ENCODE measurements at regions not wholly inside any gene's neighbourhood (a gene's known extent, or its start where the extent isn't known, plus 50 kb on each side); places are given as distances from the start of the nearest gene placed in this dataset.

- no peak for TF ChIP-seq EZH2 (IDR thresholded peaks at IDR 0.05; ENCODE audit: low read depth, unreplicated experiment)
- TF ChIP-seq CTCF (conservative IDR thresholded peaks at IDR 0.05; ENCODE audit: low read depth in 2 of 2), result no peak
- TF ChIP-seq CREB1 (CRISPR knock-in tag; IDR thresholded peaks at IDR 0.05; ENCODE audit: low read depth), result no peak
- no peak for TF ChIP-seq POLR2AphosphoS5 (IDR thresholded peaks at IDR 0.05; ENCODE audit: low read depth)
- no peak for TF ChIP-seq EZH2phosphoT487 (IDR thresholded peaks at IDR 0.05; ENCODE audit: unreplicated experiment)
- TF ChIP-seq ZNF114 (CRISPR knock-in tag; IDR thresholded peaks at IDR 0.05), result no peak
- TF ChIP-seq JUNB (IDR thresholded peaks at IDR 0.05; ENCODE audit: unreplicated experiment), result no peak
- TF ChIP-seq ZNF462 (CRISPR knock-in tag; IDR thresholded peaks at IDR 0.05), result no peak
- TF ChIP-seq ETS1 (IDR thresholded peaks at IDR 0.05), result no peak
- TF ChIP-seq REST (IDR thresholded peaks at IDR 0.05; ENCODE audit: unreplicated experiment), result no peak
- TF ChIP-seq STAT1 (IDR thresholded peaks at IDR 0.05; ENCODE audit: unreplicated experiment), result no peak
- TF ChIP-seq ZNF331 (CRISPR knock-in tag; IDR thresholded peaks at IDR 0.05; ENCODE audit: low read depth), result no peak
- TF ChIP-seq NANOG (IDR thresholded peaks at IDR 0.05; ENCODE audit: borderline replicate concordance), result no peak
These were observed 597.5 kb upstream of the PFKP start for GRCh38 chr10:2469802-2470201.
